ENCODE measurements at regions not wholly inside any gene's neighbourhood (a gene's known extent, or its start where the extent isn't known, plus 50 kb on each side); places are given as distances from the start of the nearest gene placed in this dataset.

- no peak for DNase-seq (ENCODE audit: low read depth)
Measured at GRCh38 chr20:51159303-51159702, 136.4 kb upstream of the KCNG1 start.

DNA sequence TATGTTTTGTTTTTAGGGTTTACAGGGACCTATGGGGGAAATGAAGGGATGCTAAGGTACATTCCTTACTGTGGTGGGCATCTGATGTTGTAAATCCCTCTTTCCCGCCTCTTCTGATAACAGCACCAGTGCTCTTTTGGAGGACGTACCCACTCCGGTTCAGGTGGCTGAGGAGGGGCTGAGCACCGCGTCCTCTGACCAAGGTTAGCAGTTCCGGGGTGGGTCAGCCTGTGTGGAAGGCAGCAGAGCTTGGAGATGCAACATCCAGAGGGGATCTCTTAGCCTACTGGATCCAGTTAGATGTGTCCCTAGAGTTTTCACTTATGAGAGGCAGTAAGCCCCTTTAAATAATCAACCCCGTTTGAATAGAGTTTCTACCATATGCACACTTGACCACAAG lies 135.3 kb upstream of the KCNG1 start:
- no peak for DNase-seq (ENCODE audit: low read depth)

DNA sequence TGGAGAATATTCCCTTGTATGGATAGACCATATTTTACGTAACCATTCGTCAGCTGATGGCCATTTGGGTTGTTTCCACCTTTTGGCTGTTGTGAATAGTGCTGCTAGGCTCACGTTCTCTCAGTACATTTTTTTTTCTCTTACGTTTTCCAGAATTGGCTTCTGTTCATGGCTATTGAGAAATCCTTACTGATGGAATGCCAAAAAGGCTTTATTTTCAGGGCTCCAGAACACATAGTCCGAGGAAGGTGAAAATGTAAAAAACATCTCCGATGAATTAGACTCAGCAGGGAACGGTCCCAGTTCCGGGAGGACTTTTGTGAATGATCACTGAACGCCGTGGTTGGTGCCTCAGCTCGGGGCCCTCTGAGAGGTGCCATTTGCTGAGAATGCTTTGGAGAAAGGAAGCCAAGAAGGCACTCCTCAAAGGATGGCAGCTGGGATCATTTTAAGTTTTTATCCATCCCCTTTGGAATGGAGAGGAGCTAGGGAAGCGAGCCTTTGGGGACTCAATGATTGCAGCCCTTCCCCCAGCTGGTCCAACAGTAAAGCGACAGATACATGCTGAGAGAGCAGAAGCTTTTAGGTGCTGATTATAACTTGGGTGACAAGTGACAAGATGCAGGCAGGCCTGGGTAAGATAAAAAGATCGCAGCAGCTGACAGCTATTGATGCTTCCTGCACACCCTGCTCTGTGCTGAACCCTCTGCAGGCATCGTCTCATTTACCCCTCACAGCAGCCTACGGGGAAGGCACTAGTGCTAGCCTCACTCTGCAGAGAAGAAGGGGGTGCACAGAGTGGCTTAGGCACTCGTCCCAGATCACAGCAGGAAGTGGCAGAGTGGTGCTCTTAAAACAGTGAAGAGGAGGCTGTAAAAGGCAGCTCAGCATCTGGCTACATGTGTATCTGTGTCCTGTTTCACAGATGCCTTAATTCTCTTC lies 133.4 kb upstream of the KCNG1 start:
- DNase-seq (ENCODE audit: low read depth) = no peak

DNA sequence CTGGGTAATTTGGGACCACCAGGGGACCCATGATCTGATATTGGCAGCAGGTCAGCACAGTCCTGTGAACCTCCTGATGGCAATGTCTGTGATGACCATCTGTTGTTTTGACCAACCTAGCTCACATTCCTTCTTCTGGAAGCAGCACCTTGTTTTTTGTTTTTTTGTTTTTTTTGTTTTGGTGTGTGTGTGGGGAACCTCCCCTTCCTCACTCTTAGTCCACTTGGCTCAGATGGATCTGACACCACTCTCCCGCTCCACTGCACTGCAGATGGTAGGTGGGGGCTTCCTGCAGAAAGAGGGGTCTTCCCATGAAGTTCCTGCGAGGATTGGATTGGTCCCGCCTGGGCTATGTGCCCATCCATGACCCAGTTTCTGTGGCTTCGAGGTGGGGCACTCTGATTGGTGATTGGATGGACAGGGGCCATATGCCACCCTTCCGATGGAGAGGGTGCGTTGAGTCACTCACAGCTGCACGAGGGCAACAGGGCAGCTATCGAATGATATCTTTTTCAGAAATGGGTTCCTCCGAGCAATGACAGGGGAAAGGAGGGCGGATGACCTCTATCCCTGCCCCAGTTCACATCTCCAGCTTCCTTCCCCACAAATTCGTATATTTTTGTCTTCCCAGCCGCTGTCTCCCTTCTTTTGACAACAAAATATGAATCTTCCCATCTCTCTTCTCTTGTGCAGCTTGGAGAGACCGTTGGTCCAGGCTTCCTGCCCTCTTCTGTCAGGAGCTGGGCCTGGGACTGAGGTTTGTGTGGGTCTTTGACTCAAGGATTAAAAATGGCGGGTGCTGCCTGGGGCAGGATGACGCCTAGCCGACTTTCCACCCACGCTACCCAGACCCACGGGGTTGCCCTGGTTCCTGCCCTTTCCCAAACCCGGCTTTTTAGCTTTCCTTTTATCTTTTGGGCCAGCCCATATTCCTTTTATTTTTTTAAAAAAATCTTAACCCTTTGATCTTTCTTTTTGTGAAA lies 132.1 kb upstream of the KCNG1 start:
- no peak for DNase-seq (ENCODE audit: low read depth)

- DNase-seq (ENCODE audit: low read depth) = no peak
Measured at GRCh38 chr20:51153867-51154707, 131.2 kb upstream of the KCNG1 start.

- DNase-seq (ENCODE audit: low read depth) = no peak
Measured at GRCh38 chr20:51148941-51149340, 126.0 kb upstream of the KCNG1 start.

DNA sequence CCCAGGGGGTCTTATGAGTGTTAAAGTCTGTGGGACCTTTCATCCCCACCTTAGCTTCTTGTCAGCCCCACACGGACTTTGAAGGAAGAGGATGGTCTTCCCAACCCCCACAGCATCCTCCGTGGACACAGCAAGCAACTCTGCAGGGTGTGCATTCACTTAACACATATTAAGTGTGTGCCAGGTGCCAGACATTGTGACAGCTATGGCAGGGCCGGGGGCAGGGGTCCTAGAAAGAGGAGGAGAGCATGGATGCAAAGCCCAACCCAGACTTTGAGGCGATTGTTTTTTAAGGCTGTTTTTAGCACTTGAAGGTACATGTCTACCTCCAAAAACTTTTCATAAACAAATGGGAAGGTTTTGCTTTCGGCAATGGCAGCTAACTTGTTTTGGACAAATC lies 121.6 kb upstream of the KCNG1 start:
- DNase-seq (ENCODE audit: low read depth) = no peak

- no peak for DNase-seq (ENCODE audit: low read depth)
Measured at GRCh38 chr20:51143652-51144051, 120.7 kb upstream of the KCNG1 start.

GRCh38 chr20:51142448-51142847 lies 119.5 kb upstream of the KCNG1 start:
- DNase-seq (ENCODE audit: low read depth) = peak; percentile 4

GRCh38 chr20:51140671-51141070 lies 117.8 kb upstream of the KCNG1 start:
- no peak for DNase-seq (ENCODE audit: low read depth)

DNA sequence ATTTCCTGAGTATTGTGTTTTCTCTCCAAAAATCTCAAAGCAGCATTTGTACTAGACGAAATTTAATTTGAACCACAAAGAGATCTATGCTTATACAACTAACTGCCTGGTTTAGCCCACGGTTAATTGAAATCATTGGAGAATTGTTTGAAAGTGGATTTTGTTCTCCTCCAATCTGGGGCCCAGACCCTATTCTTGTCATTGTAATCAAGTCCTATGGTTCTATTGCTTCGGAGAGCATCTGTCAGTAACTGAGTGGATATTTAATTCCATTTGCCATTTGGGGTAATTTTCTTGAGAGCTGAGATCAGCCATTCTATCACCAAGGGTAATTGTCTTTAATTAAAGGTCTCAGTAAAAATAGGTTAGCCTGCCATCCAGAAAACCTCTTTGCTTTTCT lies 117.0 kb upstream of the KCNG1 start:
- DNase-seq (ENCODE audit: low read depth) = no peak

GRCh38 chr20:51138576-51138975 lies 115.7 kb upstream of the KCNG1 start:
- DNase-seq (ENCODE audit: low read depth) = no peak

DNA sequence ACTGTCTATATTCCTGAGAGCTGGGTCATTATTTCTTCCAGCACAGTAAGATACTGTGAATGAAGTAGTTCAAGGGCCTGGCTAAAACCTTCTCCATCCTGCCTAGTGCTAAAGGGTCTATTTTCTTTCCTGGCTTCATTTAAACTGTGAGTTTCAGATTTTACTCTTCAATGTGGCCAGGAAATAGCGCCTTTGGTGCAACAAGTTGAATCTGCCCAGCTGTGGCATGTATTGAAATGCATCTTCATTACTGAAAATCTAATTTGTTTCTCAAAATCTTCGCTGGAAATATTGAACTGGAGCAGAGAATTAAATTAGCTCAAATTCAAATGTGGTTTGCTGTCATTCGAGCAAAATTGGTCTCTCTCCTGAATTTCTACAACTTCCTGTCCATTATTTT lies 114.6 kb upstream of the KCNG1 start:
- no peak for DNase-seq (ENCODE audit: low read depth)

DNA sequence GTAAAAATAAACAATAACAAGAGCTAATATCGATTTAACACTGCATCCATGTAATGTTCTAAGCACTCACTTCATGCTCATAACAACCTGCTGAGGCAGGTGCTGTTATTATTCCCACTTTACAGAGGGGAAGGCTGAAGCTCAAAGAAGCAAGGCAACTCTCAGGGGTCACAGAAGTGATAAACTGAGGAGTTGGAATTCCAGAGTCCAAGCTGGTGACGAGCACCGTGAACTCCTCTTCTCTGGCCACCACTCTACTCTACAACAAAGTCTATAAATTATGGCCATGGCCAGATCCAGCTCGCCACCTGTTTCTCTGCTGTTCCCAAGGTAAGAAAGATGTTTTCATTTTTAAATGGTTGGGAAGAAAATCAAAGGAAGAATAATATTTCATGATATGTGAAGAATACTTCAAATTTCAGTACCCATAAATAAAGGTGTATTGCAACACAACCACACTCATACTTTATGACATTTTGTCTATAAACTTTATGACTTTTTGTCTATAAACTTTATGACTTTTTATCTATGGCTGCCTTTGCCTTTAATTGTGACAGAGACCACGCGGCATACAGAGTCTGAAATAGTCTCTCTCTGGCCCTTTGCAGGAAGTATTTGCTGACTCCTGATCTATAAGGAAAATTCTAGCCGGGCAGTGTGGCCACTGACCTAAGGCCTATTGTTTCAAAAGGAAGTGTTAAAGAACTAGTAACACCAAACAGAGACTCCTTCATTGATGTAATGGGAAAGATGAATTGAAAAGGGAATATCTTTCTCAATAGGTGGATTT lies 113.2 kb upstream of the KCNG1 start:
- DNase-seq (ENCODE audit: low read depth) = no peak

DNA sequence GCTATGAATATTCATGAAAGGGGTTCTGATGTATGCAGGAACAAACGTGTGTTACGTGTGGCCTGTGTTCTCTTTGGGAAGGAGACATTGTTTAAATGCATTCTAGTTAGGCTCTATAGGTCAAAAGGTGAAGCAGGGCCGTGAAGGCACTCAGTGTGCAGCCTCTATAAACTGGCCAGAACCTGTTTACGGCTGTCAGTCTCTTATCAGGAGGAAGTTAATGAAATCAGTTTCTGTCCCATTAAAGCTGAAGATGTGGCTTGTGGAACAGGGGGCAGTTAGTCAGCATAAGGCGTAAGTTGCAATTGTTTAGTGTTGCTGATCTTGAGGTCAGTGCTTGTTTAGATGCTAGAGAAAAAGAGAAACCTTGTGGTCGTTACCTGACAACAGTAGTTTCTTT lies 111.5 kb upstream of the KCNG1 start:
- DNase-seq (ENCODE audit: low read depth) = no peak

DNA sequence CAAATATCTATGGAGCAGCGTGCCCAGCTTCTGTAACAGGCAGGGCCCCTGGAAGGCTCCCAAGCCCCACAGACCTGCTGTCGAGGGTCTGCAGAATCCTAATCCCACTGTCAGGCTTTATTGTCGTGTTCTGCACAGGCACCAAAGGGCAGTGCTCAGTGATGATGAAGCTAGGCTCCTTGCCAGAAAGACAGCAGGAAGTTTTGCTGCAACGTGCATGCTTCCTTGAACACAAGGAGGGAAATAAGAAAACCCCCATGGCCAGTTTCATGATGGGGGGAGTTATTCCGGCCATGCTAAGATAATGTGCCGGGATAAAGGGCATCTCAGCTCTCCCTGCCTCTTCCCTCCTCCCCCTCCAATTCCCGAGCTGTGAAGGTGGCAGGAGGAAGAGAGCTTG lies 109.4 kb upstream of the KCNG1 start:
- DNase-seq (ENCODE audit: low read depth) = no peak

- DNase-seq (ENCODE audit: low read depth) = no peak
Measured at GRCh38 chr20:51131811-51132210, 108.9 kb upstream of the KCNG1 start.

- DNase-seq (ENCODE audit: low read depth) = no peak
Measured at GRCh38 chr20:51129147-51129776, 106.4 kb upstream of the KCNG1 start.

- peak; percentile 62 for DNase-seq (ENCODE audit: low read depth)
Measured at GRCh38 chr20:51128198-51128597, 105.3 kb upstream of the KCNG1 start.

DNA sequence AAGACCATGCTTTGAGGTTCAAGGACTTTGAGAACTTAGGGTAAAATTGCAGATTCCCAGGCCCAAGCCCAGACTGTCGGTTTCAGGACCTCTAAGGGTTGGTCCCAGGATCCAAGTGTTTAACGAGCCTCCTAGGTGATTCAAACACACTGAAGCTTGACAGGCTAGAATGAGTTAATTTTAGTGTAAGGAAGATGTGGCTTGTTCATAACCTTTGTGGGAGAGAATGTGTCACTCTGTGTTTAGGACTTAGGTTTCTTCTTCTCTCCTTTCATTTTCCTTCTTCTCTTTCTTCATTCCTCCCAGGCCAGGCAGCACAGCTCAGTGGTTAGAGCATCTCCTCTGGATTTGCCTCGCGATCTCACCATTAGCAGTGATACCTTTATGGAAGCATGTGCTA lies 104.8 kb upstream of the KCNG1 start:
- DNase-seq (ENCODE audit: low read depth) = no peak

All from renal cortical epithelial cell (primary cell).